GM21423 (cell line): ENCODE measurements at regions not wholly inside any gene's neighbourhood (a gene's known extent, or its start where the extent isn't known, plus 50 kb on each side); places are given as distances from the start of the nearest gene placed in this dataset.

Source experiments
- ATAC-seq: cut with Tn5 transposase; IDR thresholded peaks from one replicate; pipeline ENCODE4 v1.9.1; 2021; ENCODE audit warnings: mild to moderate bottlenecking, moderate library complexity; ENCODE audit not compliant: unreplicated experiment

DNA sequence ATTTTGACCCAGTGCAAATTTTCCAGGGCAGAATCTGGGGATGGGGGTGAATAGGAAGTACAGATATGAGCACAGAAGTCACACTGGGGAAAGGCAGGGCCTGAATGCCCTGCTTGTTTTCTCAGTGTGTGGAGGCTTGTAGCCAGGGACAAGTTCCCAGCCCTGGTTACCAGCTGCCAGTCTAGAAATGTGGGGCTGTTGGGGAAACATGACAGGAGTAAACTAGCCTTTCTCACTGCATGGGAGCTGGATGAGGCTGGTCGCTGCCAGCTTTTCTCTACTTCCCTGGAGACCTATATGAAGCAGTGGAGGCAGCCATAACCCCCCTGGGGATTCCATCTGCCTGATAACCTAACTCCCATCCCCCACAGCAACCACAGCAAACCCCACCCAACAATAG is 2267.7 kb downstream of the PCDH9 start:
- no peak for ATAC-seq

DNA sequence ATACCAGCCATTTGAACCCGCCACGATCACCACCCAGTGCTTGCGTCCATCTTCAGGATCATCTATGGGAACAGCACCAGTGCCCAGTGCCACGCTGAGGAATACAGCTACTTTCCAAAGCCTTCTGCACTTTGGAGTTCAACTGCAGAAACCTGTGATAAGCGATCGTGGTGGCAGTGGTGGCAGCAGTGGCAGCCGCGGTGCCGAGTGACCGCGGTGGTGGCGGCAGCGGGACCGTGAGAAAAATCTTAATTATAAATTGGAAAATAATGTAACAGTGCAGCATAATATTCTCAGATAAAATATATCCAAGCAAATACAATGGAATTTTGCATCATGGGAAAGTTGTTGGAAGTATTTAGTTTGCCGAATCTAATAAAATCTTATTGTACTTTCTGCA is 2270.9 kb downstream of the PCDH9 start:
- ATAC-seq, result no peak

DNA sequence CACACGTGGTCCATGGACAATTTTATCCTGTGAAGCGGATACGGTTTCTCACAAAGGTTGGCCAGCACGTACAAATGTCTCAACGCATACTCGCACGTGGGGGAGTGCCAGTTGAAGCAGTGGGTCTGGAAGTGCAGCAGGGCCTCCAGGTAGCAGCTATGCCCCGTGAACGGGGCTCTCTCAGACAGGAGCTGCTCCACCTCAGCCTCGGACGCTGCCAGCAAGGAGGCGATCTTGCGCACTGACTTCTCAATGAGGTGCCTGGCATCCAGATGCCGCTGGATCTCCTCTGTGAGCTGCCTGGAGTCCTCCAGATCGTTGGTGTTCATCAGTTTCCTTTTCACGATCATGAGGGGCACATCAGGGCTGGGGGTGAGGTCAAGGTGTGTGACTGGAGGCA is 2272.0 kb downstream of the PCDH9 start:
- ATAC-seq, result no peak

DNA sequence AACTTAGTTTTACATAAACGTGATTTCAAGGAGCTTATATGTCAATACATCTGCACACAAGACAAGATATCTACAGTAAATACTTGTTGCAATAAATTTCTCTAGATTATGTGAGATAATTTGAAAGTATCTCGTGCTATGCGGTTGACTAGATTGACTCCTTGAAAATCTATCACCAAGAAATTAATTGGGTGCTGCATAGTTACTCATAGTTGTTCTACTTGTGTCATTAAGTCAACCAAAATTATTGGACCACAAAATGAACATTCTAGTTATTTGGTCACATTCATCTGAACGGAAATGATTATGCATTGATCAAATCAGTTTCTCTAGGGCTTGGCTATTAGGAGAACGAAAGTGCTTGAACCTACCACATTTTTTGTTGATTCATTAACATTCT is 2291.5 kb downstream of the PCDH9 start:
- ATAC-seq, result no peak

DNA sequence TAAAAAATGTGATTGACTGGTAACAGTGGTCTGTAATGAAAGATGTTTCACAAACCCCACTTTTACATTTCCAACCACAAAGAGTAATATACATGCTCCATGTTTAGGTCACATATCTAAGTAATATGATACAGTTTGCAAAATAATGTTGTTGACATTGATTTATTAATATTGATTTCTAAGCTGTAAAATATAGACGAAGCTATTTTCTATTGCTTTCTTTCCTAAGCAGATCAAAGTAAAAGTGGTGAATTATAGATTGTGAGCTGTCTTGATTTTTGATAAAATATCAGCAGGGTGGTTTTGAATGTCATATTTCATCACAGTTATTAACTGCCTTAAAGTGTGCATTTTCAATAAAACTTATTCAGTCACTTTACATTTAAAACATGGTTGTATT is 2292.8 kb downstream of the PCDH9 start:
- no peak for ATAC-seq

DNA sequence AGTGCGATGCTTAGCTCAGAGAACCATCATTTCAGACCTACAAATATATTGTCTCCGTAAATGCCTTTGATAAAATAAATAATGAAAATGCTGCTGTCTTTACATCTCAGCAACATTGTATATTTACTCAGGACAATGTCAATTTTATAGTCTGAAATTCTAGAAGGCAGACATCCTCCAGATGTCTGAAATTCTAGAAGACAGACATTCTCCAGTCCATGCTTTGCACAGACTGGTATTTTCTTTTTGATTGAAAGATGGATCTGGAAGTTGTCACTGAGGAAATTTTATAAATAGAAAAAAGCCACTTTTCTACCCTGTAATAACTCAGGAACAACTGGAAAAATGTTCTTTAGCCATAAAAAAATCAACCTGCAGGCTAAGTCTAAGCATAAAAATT is 2293.3 kb downstream of the PCDH9 start:
- no peak for ATAC-seq

DNA sequence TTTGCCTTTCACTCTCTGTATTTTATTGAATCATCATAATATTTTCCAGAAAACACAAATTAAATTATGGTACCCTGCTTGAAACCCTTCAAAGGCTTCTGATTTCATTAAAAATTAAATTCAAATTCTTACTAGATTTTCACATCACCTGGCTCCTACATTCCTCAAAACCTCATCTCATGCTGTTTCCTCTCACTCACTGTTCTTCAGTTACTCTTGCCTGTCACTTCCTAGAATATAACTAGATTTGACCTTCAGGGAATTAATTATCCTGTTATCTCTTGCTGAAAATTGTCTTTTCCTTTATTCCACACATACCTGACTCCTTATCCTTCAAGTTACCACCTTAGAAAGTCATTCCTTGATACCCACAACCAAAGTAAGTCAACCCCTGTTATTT is 2294.7 kb downstream of the PCDH9 start:
- ATAC-seq, result no peak

DNA sequence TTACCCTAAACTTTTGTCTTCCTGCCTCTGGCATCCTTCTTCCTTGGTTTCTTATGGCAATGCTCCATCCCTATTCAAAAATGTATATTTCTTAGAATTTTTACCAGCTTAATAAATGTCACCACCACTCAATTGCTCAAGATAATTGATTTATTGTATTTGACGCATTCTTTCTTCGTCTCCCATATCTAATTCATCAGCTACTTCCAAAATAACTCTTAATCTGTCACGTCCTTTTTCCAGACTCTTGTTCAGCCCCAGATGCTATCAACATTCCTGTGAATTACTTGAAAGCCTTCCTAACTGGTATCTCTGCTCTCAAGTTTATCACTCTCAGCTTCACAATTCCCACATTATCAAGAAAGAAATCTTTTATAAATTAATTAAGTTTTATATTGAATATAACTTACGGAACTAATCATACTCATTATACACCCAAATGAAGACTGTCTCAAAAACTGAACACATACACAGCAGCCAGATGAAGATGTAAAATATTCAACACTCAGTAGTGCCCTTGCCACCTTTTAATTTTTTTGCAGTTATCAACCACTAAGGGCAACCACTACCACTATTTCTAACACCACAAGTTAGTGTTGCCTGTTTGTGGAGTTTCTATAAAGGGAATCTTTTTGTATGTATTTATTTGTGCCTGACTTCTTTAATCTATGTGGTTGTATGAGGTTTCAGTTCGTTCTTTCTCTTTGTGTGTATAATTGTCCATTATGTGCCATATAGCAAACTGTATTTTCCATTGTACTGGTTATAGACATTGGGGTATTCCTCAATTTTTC is 2295.4 kb downstream of the PCDH9 start:
- no peak for ATAC-seq

DNA sequence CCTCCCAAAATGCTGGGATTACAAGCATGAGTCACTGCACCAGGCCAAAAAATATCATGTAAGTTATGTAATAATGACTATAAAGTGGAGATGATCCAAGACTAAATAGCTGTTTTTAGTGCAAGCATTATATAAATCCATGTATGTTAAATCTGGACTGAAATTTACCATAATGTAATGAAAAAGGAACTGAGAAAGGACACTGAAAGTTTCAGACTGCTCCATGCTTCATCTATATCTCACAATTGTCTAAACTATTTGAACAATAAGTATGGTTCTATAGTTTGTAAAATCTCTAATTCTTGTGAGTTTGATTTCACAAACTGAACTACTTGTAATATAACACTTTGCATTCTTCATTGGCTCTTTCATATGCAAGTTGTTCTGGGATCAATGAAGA is 2299.5 kb downstream of the PCDH9 start:
- ATAC-seq, result peak; percentile 51

DNA sequence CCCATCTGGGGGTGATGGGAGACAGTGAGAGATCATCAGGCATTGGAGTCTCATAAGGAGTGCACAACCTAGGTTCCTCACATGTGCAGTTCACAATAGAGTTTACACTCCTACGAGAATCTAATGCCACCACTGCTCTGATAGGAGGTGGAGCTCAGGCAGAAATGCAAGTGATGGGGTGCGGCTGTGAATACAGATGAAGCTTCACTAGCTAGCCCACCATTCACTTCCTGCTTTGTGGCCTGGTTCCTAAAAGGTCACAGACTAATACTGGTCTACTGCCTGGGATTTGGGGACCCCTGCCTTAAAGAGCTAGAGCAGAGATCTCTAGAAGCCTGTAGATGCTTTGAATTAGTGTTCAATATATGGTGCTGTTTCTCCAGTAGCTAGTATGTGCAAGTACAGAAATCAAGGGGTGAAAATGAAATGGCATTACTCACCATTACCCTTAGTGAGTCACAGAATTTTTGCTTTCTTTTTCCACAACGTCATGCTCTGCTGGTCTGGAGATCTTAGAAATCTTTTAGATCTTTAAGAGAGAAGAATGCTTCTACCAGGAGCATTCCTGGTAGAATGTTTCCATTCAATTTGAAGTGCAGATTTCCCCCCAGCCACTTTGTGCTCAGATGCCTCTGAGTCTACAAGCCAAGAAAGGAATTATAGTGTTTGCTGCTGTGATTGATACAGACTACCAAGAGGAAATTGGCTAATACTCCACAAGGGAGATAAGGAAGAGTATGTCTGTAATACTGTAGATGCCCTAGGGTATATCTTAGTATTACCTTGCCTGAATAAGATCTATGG is 2301.2 kb downstream of the PCDH9 start:
- ATAC-seq, result peak; percentile 78

DNA sequence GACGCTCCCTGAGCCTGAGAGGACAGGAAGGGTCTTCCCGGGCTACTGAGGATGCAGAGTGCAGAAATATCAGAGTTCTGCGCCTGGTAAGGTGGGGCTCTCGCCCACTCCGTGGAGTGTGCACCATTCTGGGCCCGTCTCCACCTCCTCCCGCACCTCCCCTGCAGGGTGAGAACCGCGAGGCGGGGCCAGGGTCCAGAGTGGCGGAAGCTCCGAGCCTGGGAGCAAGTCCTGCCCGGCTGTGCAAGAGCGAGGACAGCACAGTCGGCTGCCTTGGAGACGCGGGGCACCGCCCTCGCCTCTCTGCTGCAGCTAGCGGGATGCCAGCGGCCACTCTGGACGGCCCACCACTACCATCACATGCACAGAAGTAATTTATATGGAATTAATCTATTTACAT is 2304.4 kb downstream of the PCDH9 start:
- no peak for ATAC-seq

DNA sequence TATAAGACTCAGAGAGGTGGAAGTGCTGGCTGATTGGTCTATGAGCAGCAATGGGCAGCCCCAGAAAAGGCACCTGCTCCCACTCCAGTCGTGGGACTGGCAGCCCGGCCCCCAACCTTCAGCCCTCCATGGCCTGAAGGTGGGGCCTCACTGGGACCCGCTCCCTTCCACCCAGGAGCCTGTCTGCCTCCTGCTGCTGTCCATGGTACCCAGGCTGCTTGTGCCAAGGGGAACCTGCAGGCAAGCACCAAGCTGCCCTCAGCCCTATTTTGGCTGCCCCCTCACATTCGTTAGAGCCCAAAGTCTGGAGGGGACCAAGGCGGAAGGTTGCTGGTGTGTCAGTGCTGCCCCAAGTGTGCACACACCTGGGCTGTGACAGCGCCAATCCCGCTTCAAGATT is 2304.9 kb downstream of the PCDH9 start:
- no peak for ATAC-seq

DNA sequence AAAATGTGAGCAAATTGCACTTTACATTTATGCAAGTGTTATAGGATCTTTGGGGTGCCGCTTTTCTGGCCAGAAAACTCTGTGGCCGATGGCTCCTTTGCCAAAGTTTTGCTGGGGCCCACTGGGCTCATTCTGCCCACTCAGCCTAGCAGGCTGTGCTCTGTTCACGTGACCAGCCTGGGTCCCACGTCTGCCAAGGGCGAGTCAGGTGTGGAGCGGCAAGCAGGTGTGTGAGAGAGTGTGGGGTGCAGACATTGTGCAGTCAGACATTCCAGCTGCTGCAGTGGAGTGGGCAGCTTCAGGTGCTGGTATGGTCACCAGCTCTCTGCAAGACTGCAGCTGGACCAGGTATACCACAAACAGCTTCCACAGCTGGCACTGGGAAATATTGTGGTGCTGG is 2305.7 kb downstream of the PCDH9 start:
- ATAC-seq, result no peak

DNA sequence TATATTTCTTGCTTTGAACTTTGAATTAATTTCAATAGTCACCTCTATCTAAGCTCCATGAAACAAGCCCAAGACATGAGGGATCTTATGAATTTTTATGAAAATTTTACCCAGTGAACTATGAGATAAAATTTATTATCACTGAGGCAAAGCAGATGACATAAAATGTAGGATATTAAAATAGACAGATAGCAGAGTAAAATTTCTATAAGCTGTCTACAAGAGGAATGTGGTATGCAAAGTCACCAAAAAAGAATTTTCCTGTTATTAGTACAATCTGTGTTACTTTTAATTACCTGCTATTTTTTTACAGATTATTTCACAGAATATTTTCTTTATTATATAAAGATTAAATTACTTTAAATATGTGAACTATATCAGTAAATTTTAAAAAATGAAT is 2312.6 kb downstream of the PCDH9 start:
- no peak for ATAC-seq

DNA sequence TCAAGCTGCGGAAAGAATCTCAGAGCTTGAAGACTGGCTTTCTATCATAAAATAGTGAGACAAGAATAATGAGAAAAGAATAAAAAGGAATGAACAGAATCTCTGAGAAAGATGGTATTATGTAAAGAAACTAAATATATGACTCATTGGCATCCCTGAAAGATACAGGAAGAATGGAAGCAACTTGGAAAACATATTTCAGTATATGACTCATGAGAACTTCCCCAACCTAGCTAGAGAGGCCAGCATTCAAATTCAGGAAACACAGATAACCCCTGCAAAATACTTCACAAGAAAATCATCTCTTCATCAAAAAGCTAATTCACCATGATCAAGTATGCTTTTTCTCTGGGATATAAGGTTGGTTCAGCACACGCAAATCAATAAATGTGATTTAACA is 2318.0 kb downstream of the PCDH9 start:
- no peak for ATAC-seq

DNA sequence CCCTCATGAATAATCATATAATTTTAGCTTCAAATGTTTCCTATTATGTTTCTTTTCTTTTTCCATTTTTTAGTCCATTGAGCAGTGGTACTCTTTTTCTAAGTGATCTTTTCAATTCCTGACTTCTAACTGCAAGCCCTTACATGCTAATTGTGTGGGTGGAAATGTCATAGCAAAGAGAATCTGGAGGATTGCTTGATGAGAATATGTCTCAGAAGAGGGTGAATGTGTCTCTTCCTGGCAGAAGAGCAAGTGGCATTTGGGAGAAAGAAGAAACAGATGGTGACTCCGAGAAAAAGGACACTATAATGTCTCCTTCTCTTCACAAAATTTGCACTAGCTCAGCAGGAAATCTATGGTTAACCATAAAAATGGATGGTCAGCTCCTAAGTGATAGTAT is 2320.0 kb downstream of the PCDH9 start:
- no peak for ATAC-seq

DNA sequence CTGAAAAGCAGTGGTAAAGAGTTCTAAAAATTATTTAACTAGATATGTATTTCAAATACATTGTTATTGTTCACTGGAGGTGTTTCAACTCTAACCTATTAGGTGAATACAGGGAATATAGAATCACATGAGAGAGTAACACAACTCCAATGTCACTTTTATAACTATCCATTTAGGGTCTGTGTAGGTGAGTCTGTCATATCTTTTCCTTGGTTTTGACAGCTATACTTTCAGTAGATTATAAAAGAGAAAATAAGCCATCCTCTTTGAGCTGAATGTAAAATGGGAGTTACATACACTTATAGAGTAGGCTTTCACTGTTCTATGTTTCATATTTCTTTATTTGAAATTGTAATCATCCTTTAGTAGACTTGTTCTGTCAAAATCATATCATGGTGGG is 2321.0 kb downstream of the PCDH9 start:
- ATAC-seq, result no peak

DNA sequence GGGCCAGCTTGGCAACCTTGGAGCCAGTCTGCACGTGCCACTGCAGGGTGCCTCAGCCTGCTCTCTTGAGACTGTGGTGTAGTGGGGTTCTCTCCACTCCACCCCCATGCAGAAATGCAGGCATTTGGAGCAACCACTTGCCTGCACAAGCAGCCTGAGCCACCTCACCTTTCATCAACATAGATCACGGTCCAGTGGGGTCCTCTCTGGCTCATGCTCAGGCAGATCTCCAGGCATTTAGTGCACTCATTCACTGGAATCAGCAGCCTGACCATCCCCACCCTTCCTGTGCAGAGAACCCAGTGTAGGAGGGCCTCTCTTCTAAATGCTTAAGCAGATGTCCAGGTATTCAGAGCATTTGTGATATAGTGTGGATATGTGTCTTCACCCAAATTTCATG is 2330.1 kb downstream of the PCDH9 start:
- ATAC-seq, result no peak

DNA sequence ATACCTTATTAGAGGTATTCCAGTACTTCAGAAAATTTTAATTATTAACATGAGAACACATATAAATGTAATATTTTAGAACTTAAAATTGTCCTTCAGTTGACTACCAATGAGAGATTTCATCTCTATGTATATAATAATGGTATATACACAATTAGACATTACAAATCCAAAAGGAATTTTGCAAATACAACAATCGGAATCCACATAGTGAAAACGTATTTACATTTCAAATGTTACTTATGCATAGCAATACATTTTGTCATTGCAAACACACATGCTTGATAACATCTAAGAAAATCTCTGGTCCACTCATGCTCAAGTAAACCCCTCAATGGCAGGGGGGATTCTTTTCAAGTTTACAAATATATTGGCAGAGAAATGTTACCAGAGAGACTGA is 2345.2 kb downstream of the PCDH9 start:
- ATAC-seq, result no peak

DNA sequence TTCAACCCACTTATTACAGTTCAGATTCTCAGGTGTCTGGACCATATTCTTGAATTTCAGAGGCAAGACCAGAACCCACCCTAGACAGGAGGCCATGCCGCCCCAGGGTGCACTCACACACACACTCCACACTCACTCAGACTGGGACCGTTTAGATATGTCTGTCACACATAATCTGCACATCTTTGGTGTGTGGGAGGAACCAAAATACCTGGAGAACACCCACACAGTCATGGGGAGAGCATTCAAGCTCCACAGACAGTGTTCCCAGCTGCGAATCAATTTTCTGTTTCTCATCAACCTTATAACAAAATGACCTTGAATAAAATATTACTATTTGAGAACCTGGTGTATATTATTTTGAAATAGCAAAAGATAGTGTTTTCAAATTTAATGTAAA is 2353.0 kb downstream of the PCDH9 start:
- ATAC-seq, result no peak

DNA sequence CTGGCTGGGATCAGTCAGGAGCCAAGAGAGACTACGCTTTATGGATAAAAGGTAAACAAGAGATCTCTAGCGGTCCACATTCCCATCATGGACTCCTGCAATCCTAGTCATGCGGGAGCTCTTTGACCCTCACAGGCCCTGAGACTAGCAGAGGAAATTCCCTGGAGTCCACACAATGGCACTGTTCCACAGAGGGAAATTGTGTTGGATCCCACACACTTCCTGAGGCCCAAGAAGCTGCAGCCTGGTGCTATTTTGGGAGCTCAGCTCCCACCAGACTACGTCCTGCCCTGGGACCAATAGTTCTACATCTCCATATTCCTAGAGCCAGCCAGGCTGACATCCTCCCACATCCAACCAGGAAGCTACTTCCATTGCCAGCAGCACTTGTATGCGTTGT is 2358.4 kb downstream of the PCDH9 start:
- ATAC-seq, result no peak

DNA sequence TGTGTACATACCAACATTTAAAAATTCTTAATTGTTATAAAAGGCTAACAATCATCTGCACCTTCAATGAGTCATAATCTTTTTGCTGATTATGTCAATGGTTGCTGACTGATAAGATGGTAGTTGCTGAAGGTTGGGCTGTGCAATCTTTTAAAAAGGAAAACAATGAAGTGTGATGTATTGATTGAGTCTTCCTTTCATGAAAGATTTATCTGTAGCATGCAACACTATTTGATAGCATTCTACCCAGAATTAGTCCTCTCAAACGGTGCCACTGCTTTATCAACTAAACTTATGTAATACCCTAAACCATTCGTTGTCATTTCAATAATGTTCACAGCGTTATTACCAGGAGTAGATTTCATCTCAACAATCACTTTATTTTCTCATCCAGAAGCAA is 2360.6 kb downstream of the PCDH9 start:
- ATAC-seq, result no peak

DNA sequence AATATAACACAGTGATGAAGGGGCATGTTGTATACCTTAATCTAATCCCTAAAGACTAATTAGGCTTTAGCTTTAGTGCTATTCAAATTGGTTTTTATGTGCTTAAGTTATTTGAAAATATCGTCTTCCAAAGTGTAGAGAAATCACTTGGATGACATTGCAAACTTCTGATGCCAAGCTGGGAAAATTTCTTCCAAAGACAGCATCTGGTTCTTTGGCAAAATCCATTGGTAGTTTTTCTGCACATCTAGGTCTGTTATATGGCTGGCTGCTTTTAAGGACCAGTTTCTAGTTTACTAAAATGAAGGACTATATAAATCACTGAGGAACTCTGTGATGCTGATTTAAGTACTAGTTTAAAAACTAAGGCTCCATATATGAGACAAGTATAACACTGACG is 2362.3 kb downstream of the PCDH9 start:
- ATAC-seq, result no peak
